ENCODE measurements at regions not wholly inside any gene's neighbourhood (a gene's known extent, or its start where the extent isn't known, plus 50 kb on each side); places are given as distances from the start of the nearest gene placed in this dataset.

DNA sequence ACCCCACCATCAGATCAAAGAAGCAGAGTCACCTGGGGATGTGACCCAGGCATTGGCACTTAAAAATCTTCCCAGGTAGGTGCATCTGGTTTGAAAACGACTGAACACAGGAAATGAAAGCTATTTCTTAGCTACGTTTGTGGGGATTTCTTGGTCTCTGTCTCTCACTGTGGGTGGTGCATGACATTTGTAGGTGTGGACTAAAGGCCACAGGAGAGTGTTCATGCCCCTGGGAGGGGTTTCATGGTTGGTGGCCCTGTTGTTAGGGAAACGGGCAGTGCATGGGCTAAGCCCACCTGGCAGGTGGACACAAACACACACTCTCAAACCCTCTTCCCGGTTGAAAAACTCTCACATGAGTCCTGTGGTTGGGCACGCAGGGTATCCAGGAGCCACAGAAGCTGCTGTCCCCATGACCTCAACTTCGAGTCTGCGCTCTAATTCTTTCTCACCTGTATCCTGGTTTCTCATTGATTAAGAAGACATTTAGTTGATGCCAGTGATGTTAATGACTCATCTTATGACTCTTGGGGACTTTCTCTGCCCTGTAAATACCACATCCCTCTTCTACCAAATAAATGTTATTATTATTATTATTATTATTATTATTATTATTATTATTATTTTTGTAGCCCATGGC, 119.4 kb downstream of the MRPS6 start:
- H3K9me3 Mint-ChIP-seq: peaks cover 0 to 2% (median 0%) of the 10 kb centered on the region in 6 donors
- H3K27ac Mint-ChIP-seq: peak overlapping the region in 3 of 6 donors; percentile 40 to 61 (median 44)
- peak in 2 of 3 donors; percentile 11 to 18 for DNase-seq
- peaks cover 15 to 27% of the 10 kb centered on the region in 2 donors for H3K4me1 Mint-ChIP-seq
- peaks cover 0 to 11% (median 3%) of the 10 kb centered on the region in 3 donors for H3K36me3 Mint-ChIP-seq
- H3K4me3 Mint-ChIP-seq: no peak overlapping the region
- H3K27me3 Mint-ChIP-seq (ENCODE audit: low read depth in 3 of 3): peaks cover 0 to 1% (median 0%) of the 10 kb centered on the region in 3 donors

- Mint-ChIP-seq H3K4me3 (no peak overlapping the region), H3K27ac (no peak overlapping the region), H3K36me3 (peaks cover 0 to 3% (median 0%) of the 10 kb centered on the region in 3 donors), H3K4me1 (peaks cover 38 to 53% of the 10 kb centered on the region in 2 donors), H3K9me3 (no peaks in the 10 kb centered on the region), H3K27me3 (ENCODE audit: low read depth in 3 of 3) (peaks cover 0 to 1% (median 0%) of the 10 kb centered on the region in 3 donors)
- DNase-seq: no peak
These were observed 122.0 kb downstream of the MRPS6 start for GRCh38 chr21:34195335-34195734.

DNA sequence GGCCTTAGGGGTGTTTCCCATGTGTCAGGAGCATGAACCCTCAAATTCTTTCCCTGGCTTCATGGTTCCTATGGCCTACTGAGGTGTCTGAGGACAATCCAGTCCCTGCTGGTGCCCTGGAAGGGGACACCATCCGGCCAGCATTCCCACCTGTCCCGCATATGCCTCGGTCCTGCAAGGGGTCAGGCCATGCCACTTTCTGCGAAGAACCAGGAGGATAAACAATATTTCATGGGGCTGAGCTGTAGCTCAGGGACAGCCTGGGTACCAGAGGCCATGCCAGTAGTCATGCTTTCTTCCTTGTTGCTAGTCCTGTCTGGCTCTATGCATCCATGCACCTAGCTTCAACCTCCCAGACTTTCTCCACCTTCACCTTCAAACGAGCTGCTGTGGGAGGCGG, 123.6 kb downstream of the MRPS6 start:
- H3K27ac Mint-ChIP-seq: no peak overlapping the region
- H3K27me3 Mint-ChIP-seq (ENCODE audit: low read depth in 3 of 3): peaks cover 2 to 4% (median 3%) of the 10 kb centered on the region in 3 donors
- peaks cover 48 to 57% of the 10 kb centered on the region in 2 donors for H3K4me1 Mint-ChIP-seq
- no peaks in the 10 kb centered on the region for H3K36me3 Mint-ChIP-seq
- H3K9me3 Mint-ChIP-seq: no peaks in the 10 kb centered on the region
- H3K4me3 Mint-ChIP-seq: no peak overlapping the region
- DNase-seq: no peak

GRCh38 chr21:34197561-34197960, 124.2 kb downstream of the MRPS6 start:
- Mint-ChIP-seq H3K9me3 (no peaks in the 10 kb centered on the region), H3K27ac (peak overlapping the region in 4 of 6 donors; percentile 40 to 86 (median 70)), H3K36me3 (no peaks in the 10 kb centered on the region), H3K4me1 (peaks cover 54 to 61% of the 10 kb centered on the region in 2 donors), H3K27me3 (ENCODE audit: low read depth in 3 of 3) (peaks cover 3 to 8% (median 8%) of the 10 kb centered on the region in 3 donors), H3K4me3 (peak overlapping the region in 1 of 5 donors; percentile 29)
- no peak for DNase-seq

DNA sequence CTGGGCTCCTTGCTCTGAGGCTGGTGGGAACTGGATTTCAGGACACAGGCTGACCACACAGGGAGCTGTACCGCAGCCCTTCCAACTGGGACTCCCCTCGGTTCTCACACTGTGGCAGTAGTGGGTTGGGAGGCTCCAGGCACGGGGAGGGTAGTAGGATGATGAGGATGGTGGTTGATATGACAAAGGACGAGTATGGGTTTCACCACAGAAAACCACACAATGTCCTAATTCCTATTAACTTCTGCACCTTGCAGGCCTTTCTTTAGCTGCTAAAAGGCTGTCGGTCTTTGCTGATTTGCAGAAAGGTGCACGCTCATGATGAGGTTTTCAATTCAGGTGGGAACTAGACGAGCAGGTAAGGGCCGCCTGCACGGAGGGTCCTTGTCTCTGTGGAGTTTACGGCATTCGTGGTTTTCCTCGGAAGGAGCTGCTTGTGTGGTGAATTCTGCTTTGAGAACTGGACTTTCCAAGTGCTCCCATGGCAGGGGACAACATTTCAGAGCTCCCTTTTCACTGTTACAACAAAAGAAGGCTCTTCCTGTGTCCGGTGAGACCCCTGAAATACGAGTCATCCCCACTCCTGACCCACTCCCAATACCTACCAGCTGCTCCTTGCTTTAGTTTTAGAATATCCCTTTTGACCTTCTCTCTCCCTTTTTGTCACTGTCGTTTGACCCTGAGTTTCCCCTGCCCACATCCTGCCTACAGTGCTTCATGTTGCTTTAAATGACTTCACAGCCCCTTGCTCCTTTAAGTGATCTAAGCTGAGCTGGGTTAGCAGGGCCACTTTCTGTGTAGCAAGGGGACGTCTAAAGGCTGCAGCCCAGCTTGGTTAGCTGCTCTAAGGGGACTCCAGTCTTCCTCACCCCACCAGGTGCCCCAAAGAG, 125.1 kb downstream of the MRPS6 start:
- peak overlapping the region; percentile 52 to 82 (median 69) for H3K4me3 Mint-ChIP-seq
- DNase-seq: peak; percentile 30 to 54 (median 41)
- no peaks in the 10 kb centered on the region for H3K9me3 Mint-ChIP-seq
- peak overlapping the region; percentile 75 to 90 (median 82) for H3K27ac Mint-ChIP-seq
- H3K27me3 Mint-ChIP-seq (ENCODE audit: low read depth in 3 of 3): peaks cover 3 to 11% (median 8%) of the 10 kb centered on the region in 3 donors
- no peaks in the 10 kb centered on the region for H3K36me3 Mint-ChIP-seq
- H3K4me1 Mint-ChIP-seq: peaks cover 56 to 64% of the 10 kb centered on the region in 2 donors

DNA sequence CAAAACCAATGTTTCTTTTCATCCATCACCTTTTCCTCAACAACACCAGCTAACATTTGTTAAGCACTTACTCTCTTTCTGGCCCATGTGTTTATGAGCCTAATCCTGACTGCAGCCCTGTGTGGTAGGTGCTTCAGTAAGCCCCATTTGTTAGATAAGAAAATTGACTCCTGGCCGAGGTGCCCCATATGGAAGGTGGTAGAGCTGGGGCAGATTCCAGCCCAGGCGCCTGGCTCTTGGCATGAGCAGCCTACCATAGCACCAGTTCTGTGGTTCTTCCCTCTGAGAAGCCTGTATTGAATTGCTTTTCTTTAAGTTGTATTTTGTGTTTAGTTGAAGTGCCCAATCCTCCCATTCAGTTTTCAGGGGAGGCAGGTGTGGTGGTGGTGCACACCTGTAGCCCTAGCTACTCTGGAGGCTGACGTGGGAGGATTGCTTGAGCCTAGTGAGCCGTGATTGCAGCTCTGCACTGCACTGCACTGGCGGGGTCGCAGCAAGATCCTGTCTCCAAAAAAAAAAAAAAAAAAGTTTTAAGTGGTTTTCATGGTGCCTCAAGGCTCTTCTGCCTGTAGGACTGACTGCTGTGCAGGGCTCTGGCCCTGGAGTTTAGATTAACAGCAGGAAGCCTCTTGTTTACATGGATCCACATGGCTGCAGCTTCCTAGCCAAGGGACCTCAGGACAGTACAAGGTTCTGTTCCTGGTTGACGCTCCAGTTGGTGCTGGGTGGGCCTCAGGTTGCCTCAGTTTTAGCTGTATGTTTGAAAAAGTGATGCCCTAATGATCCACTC, 125.9 kb downstream of the MRPS6 start:
- Mint-ChIP-seq H3K36me3 (no peaks in the 10 kb centered on the region), H3K4me1 (peaks cover 56 to 65% of the 10 kb centered on the region in 2 donors), H3K27ac (peak overlapping the region; percentile 75 to 90 (median 82)), H3K27me3 (ENCODE audit: low read depth in 3 of 3) (peaks cover 6 to 13% (median 8%) of the 10 kb centered on the region in 3 donors), H3K4me3 (peak overlapping the region; percentile 52 to 82 (median 69)), H3K9me3 (no peaks in the 10 kb centered on the region)
- DNase-seq: no peak

- H3K27ac Mint-ChIP-seq: peak overlapping the region in 2 of 6 donors; percentile 24 to 45
- no peak for DNase-seq
- peaks cover 6 to 13% (median 8%) of the 10 kb centered on the region in 3 donors for H3K27me3 Mint-ChIP-seq (ENCODE audit: low read depth in 3 of 3)
- peak overlapping the region; percentile 49 to 85 (median 83) for H3K4me3 Mint-ChIP-seq
- no peaks in the 10 kb centered on the region for H3K36me3 Mint-ChIP-seq
- no peaks in the 10 kb centered on the region for H3K9me3 Mint-ChIP-seq
- H3K4me1 Mint-ChIP-seq: peaks cover 56 to 65% of the 10 kb centered on the region in 2 donors
These were observed 127.0 kb downstream of the MRPS6 start for GRCh38 chr21:34200288-34200905.

DNA sequence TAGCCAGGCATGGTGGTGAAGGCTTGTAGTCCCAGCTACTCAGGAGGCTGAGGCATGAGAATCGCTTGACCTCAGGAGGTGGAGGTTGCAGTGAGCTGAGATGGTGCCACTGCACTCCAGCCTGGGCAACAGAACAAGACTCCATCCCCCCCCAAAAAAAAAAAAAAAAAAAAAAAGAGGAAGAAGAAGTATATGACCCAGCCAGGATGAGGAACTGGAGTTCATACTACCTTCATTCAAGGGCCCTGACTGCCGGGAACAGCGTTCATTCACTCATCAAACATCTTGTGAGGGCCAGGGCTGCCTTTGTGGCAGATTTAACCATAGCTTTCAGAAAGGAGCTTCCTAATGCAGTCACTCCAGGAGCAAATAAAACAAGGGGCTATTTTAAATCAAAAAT, 127.6 kb downstream of the MRPS6 start:
- Mint-ChIP-seq H3K27me3 (ENCODE audit: low read depth in 3 of 3) (peaks cover 6 to 13% (median 10%) of the 10 kb centered on the region in 3 donors), H3K4me3 (peak overlapping the region; percentile 83 to 91 (median 85)), H3K4me1 (peaks cover 56 to 65% of the 10 kb centered on the region in 2 donors), H3K9me3 (no peaks in the 10 kb centered on the region), H3K27ac (peak overlapping the region in 2 of 6 donors; percentile 47 to 68), H3K36me3 (no peaks in the 10 kb centered on the region)
- no peak for DNase-seq

- H3K4me1 Mint-ChIP-seq: peaks cover 56 to 65% of the 10 kb centered on the region in 2 donors
- H3K9me3 Mint-ChIP-seq: no peaks in the 10 kb centered on the region
These were observed 128.1 kb downstream of the MRPS6 start for GRCh38 chr21:34201481-34201858.

DNA sequence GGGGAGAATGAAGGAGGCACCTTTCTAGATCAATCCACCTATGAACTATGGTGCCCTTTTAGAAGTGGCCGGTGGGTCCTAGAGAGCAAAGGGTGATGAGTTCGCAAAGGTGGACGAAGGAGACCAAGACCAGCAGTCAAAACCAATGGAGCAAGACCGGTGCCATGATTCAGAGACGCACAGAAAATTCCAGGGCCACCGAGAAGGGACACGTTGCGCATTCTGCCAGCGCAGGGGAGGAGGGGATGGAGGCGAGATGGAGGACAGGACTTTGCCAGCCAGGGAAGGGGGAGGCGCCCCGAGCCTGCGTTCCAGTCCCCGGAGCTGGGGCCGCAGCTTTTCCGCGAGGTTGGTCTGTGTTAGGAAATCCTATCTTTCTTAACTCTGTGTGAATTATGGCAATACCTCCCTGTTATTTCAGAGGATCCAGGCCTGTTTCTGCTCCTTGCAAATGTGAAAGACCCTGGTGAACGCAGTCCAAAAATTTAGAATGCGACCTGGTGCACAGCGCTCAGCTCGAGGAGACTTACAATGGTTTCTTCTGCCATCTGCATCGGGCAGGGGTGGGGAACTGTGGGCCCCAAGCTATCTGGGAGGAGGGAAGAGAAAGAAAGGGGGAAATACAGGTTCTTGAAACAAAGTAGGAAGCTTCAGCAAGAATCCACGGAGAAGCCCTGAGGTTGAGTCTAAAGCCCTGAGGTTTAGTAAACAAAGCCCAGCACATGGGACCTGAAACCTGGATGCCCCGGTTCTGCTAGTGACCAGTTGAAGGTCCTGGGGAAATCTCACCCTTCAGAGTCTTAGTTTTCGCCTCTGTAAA, 129.4 kb downstream of the MRPS6 start:
- Mint-ChIP-seq H3K4me1 (peaks cover 48 to 58% of the 10 kb centered on the region in 2 donors), H3K36me3 (no peaks in the 10 kb centered on the region)

More at GRCh38 chr21:34201481-34201858, 128.1 kb downstream of the MRPS6 start:
- no peak for DNase-seq
- H3K36me3 Mint-ChIP-seq: no peaks in the 10 kb centered on the region
- peak overlapping the region in 5 of 6 donors; percentile 15 to 83 (median 66) for H3K27ac Mint-ChIP-seq
- peaks cover 6 to 13% (median 11%) of the 10 kb centered on the region in 3 donors for H3K27me3 Mint-ChIP-seq (ENCODE audit: low read depth in 3 of 3)
- H3K4me3 Mint-ChIP-seq: peak overlapping the region; percentile 83 to 91 (median 85)

GRCh38 chr21:34203851-34204420, 130.6 kb downstream of the MRPS6 start:
- Mint-ChIP-seq H3K9me3 (peaks cover 0 to 2% (median 0%) of the 10 kb centered on the region in 6 donors), H3K27ac (no peak overlapping the region), H3K27me3 (ENCODE audit: low read depth in 3 of 3) (peaks cover 6 to 13% (median 10%) of the 10 kb centered on the region in 3 donors), H3K36me3 (no peaks in the 10 kb centered on the region), H3K4me1 (peaks cover 36 to 46% of the 10 kb centered on the region in 2 donors), H3K4me3 (no peak overlapping the region)
- DNase-seq: no peak

More for the DNA sequence above, 129.4 kb downstream of the MRPS6 start:
- Mint-ChIP-seq H3K27ac (peak overlapping the region in 3 of 6 donors; percentile 62 to 73 (median 68)), H3K27me3 (ENCODE audit: low read depth in 3 of 3) (peaks cover 6 to 13% (median 11%) of the 10 kb centered on the region in 3 donors), H3K9me3 (peaks cover 0 to 2% (median 0%) of the 10 kb centered on the region in 6 donors), H3K4me3 (peak overlapping the region; percentile 83 to 91 (median 85))
- DNase-seq: peak in 1 of 3 donors; percentile 12
